Neural cell (in vitro differentiated cells): ENCODE measurements at regions not wholly inside any gene's neighbourhood (a gene's known extent, or its start where the extent isn't known, plus 50 kb on each side); places are given as distances from the start of the nearest gene placed in this dataset.

Experiments
- CTCF ChIP-seq: fragments of 450-650 bp; IDR thresholded peaks from 2 replicates; pipeline ENCODE4 v1.5.1; 2014; ENCODE audit warnings: antibody characterized with exemption, mild to moderate bottlenecking, moderate library complexity; ENCODE audit not compliant: poor library complexity, severe bottlenecking
- EZH2 ChIP-seq: fragments of 200-600, 300-800 bp; shearing (Covaris generic), sonication (generic); IDR thresholded peaks from 2 replicates; pipeline ENCODE4 v1.6.1; 2014; ENCODE audit warnings: antibody characterized with exemption, low read length, borderline replicate concordance, mild to moderate bottlenecking; ENCODE audit not compliant: insufficient read depth, poor library complexity, severe bottlenecking
- MXI1 ChIP-seq: fragments of 450-650 bp; conservative IDR thresholded peaks from 2 replicates; pipeline ENCODE4 v1.6.1; 2014; ENCODE audit warnings: antibody characterized with exemption, mild to moderate bottlenecking; ENCODE audit not compliant: poor library complexity, severe bottlenecking
- REST ChIP-seq: IDR thresholded peaks from 2 replicates; pipeline ENCODE4 v1.6.1; 2012; ENCODE audit warnings: borderline replicate concordance

- no peak for TF ChIP-seq MXI1
- peak; percentile 79 for TF ChIP-seq CTCF
- no peak for TF ChIP-seq EZH2
- no peak for TF ChIP-seq REST
Measured at GRCh38 chr10:4770801-4771553, 55.0 kb upstream of the AKR1E2 start.
